Breast epithelium (tissue), 4 donors: ENCODE measurements at regions not wholly inside any gene's neighbourhood (a gene's known extent, or its start where the extent isn't known, plus 50 kb on each side); places are given as distances from the start of the nearest gene placed in this dataset.

Source experiments
- DNase-seq, 2 donors: peaks; one replicate each; pipeline ENCODE4 v3.0.0-alpha.2; 2019; ENCODE audit warnings: low spot score in 2 of 2
- H3K27ac ChIP-seq, 2 donors: fragments of 200-600 bp; sonication (generic) in 1 of 2; one replicate each; pipeline ENCODE4 v1.5.1; 2016 to 2019; ENCODE audit warnings: mild to moderate bottlenecking in 1 of 2
- H3K27me3 ChIP-seq, 2 donors: fragments of 200-600 bp; sonication (generic) in 1 of 2; one replicate each; pipeline versions ENCODE4 v1.5.1 to v1.6.0; 2017 to 2019; ENCODE audit warnings: control low read depth in 1 of 2, mild to moderate bottlenecking in 1 of 2
- H3K36me3 ChIP-seq: fragments of 200-600 bp; one replicate; pipeline ENCODE4 v1.5.1; 2019
- H3K4me1 ChIP-seq, 2 donors: fragments of 200-600 bp; sonication (generic); one replicate each; pipeline ENCODE4 v1.5.1; 2016 to 2019; ENCODE audit warnings: control low read depth in 1 of 2
- H3K4me3 ChIP-seq, 3 donors: fragments of 200-600 bp; sonication (generic); 1 replicate in 2 of 3; 2 replicates in 1 of 3; pipeline ENCODE4 v1.5.1; 2016 to 2019; ENCODE audit warnings: mild to moderate bottlenecking in 3 of 3, moderate library complexity in 2 of 3
- H3K9me3 ChIP-seq, 2 donors: fragments of 200-600 bp; sonication (generic) in 1 of 2; one replicate each; pipeline ENCODE4 v1.5.1; 2016 to 2019; ENCODE audit warnings: control low read depth in 1 of 2
- CTCF ChIP-seq, 3 donors: fragments of 450-650 bp; IDR thresholded peaks; one replicate each; pipeline ENCODE4 v1.5.1; 2016 to 2017; ENCODE audit warnings: antibody characterized with exemption in 3 of 3, mild to moderate bottlenecking in 3 of 3, moderate library complexity in 3 of 3
- POLR2A ChIP-seq: fragments of 450-650 bp; IDR thresholded peaks from one replicate; pipeline ENCODE4 v1.6.1; 2016; ENCODE audit warnings: antibody characterized with exemption, mild to moderate bottlenecking, moderate library complexity
- POLR2AphosphoS5 ChIP-seq, 3 donors: sonication (generic); formaldehyde crosslinking; IDR thresholded peaks; one replicate each; pipeline ENCODE4 v1.6.1; 2017; ENCODE audit warnings: antibody characterized with exemption in 3 of 3
- intact Hi-C: fragments of 100-400 bp; cut with DNase I; formaldehyde crosslinking; loops from one replicate; pipeline ENCODE4 v1.15.1; 2023; ENCODE audit warnings: low total_unique reads

- DNase-seq = no peak
- no peaks in the 10 kb centered on the region for H3K36me3 ChIP-seq
- intact Hi-C loops = no loop called here
- no peaks in the 10 kb centered on the region for H3K27me3 ChIP-seq
- H3K4me3 ChIP-seq = no peak overlapping the region
- TF ChIP-seq POLR2AphosphoS5 (IDR thresholded peaks at IDR 0.05) (no peak), POLR2A (no peak), CTCF (IDR thresholded peaks at IDR 0.05) (no peak)
- H3K27ac ChIP-seq = no peak overlapping the region
- H3K4me1 ChIP-seq = no peaks in the 10 kb centered on the region
- H3K9me3 ChIP-seq = no peaks in the 10 kb centered on the region
These were observed 54.4 kb upstream of the CADM1 start for GRCh38 chr11:115558635-115559034.

- Histone ChIP-seq H3K9me3 (no peaks in the 10 kb centered on the region), H3K27ac (no peak overlapping the region), H3K27me3 (no peaks in the 10 kb centered on the region), H3K4me3 (no peak overlapping the region), H3K36me3 (no peaks in the 10 kb centered on the region), H3K4me1 (no peaks in the 10 kb centered on the region)
- TF ChIP-seq CTCF (IDR thresholded peaks at IDR 0.05) (no peak), POLR2A (no peak), POLR2AphosphoS5 (IDR thresholded peaks at IDR 0.05) (no peak)
- intact Hi-C loops = no loop called here
- DNase-seq = no peak
These were observed 53.5 kb upstream of the CADM1 start for GRCh38 chr11:115557681-115558080.

GRCh38 chr11:115556984-115557383, 52.8 kb upstream of the CADM1 start:
- DNase-seq = no peak
- Histone ChIP-seq H3K4me3 (no peak overlapping the region), H3K36me3 (no peaks in the 10 kb centered on the region), H3K4me1 (no peaks in the 10 kb centered on the region), H3K27ac (no peak overlapping the region), H3K9me3 (no peaks in the 10 kb centered on the region), H3K27me3 (no peaks in the 10 kb centered on the region)
- no peak for TF ChIP-seq POLR2A
- intact Hi-C loops = no loop called here

GRCh38 chr11:115555336-115556090, 51.3 kb upstream of the CADM1 start:
- no peaks in the 10 kb centered on the region for H3K36me3 ChIP-seq
- DNase-seq = no peak
- TF ChIP-seq POLR2AphosphoS5 (IDR thresholded peaks at IDR 0.05) = no peak
- TF ChIP-seq POLR2A = no peak

More at GRCh38 chr11:115555336-115556090, 51.3 kb upstream of the CADM1 start:
- Histone ChIP-seq H3K4me1 (no peaks in the 10 kb centered on the region), H3K27me3 (no peaks in the 10 kb centered on the region), H3K9me3 (no peaks in the 10 kb centered on the region), H3K27ac (no peak overlapping the region), H3K4me3 (no peak overlapping the region)
- intact Hi-C loops = no loop called here
